ENCODE measurements at regions not wholly inside any gene's neighbourhood (a gene's known extent, or its start where the extent isn't known, plus 50 kb on each side); places are given as distances from the start of the nearest gene placed in this dataset.
"Not testable (repeated sequence)": the region's sequence is repeated elsewhere in the genome, so short reads cannot be mapped to it uniquely, and the experiment has no call there.

- no peak for DNase-seq (ENCODE audit: extremely low read depth in 1 of 2, low read depth in 1 of 2)
Observed at GRCh38 chr3:31178467-31178866, 284.0 kb upstream of the GADL1 start.

GRCh38 chr3:31179768-31180167 is 285.3 kb upstream of the GADL1 start:
- DNase-seq (ENCODE audit: extremely low read depth in 1 of 2, low read depth in 1 of 2), result no peak

GRCh38 chr3:31180274-31180673 is 285.8 kb upstream of the GADL1 start:
- DNase-seq (ENCODE audit: extremely low read depth in 1 of 2, low read depth in 1 of 2), result no peak

- DNase-seq (ENCODE audit: extremely low read depth in 1 of 2, low read depth in 1 of 2), result no peak
Observed at GRCh38 chr3:31181661-31182060, 287.2 kb upstream of the GADL1 start.

GRCh38 chr3:31182661-31183060 is 288.2 kb upstream of the GADL1 start:
- no peak for DNase-seq (ENCODE audit: extremely low read depth in 1 of 2, low read depth in 1 of 2)

- no peak for DNase-seq (ENCODE audit: extremely low read depth in 1 of 2, low read depth in 1 of 2)
Observed at GRCh38 chr3:31184261-31185061, 290.0 kb upstream of the GADL1 start.

- no peak for DNase-seq (ENCODE audit: extremely low read depth in 1 of 2, low read depth in 1 of 2)
Observed at GRCh38 chr3:31185062-31185357, 290.5 kb upstream of the GADL1 start.

GRCh38 chr3:31186041-31186440 is 291.6 kb upstream of the GADL1 start:
- no peak for DNase-seq (ENCODE audit: extremely low read depth in 1 of 2, low read depth in 1 of 2)

- no peak for DNase-seq (ENCODE audit: extremely low read depth in 1 of 2, low read depth in 1 of 2)
Observed at GRCh38 chr3:31187380-31187779, 292.9 kb upstream of the GADL1 start.

- DNase-seq (ENCODE audit: extremely low read depth in 1 of 2, low read depth in 1 of 2), result no peak
Observed at GRCh38 chr3:31188112-31188511, 293.7 kb upstream of the GADL1 start.

GRCh38 chr3:31189330-31189729 is 294.9 kb upstream of the GADL1 start:
- no peak for DNase-seq (ENCODE audit: extremely low read depth in 1 of 2, low read depth in 1 of 2)

GRCh38 chr3:31189971-31190370 is 295.5 kb upstream of the GADL1 start:
- DNase-seq (ENCODE audit: extremely low read depth in 1 of 2, low read depth in 1 of 2), result no peak

GRCh38 chr3:31191354-31191753 is 296.9 kb upstream of the GADL1 start:
- no peak for DNase-seq (ENCODE audit: extremely low read depth in 1 of 2, low read depth in 1 of 2)

- no peak for DNase-seq (ENCODE audit: extremely low read depth in 1 of 2, low read depth in 1 of 2)
Observed at GRCh38 chr3:31193429-31193828, 299.0 kb upstream of the GADL1 start.

- no peak for DNase-seq (ENCODE audit: extremely low read depth in 1 of 2, low read depth in 1 of 2)
Observed at GRCh38 chr3:31193871-31194270, 299.4 kb upstream of the GADL1 start.

GRCh38 chr3:31196261-31196660 is 301.8 kb upstream of the GADL1 start:
- DNase-seq (ENCODE audit: extremely low read depth in 1 of 2, low read depth in 1 of 2), result no peak

- no peak for DNase-seq (ENCODE audit: extremely low read depth in 1 of 2, low read depth in 1 of 2)
Observed at GRCh38 chr3:31196881-31197364, 302.5 kb upstream of the GADL1 start.

GRCh38 chr3:31197941-31198340 is 303.5 kb upstream of the GADL1 start:
- DNase-seq (ENCODE audit: extremely low read depth in 1 of 2, low read depth in 1 of 2), result no peak

- no peak for DNase-seq (ENCODE audit: extremely low read depth in 1 of 2, low read depth in 1 of 2)
Observed at GRCh38 chr3:31198890-31199289, 304.4 kb upstream of the GADL1 start.

- no peak for DNase-seq (ENCODE audit: extremely low read depth in 1 of 2, low read depth in 1 of 2)
Observed at GRCh38 chr3:31203960-31204795, 309.7 kb upstream of the GADL1 start.

- DNase-seq (ENCODE audit: extremely low read depth in 1 of 2, low read depth in 1 of 2), result not testable (repeated sequence)
Observed at GRCh38 chr3:31204796-31205056, 310.3 kb upstream of the GADL1 start.

- no peak for DNase-seq (ENCODE audit: extremely low read depth in 1 of 2, low read depth in 1 of 2)
Observed at GRCh38 chr3:31210068-31210645, 315.7 kb upstream of the GADL1 start.
